DND-41 (cell line): ENCODE measurements at regions not wholly inside any gene's neighbourhood (a gene's known extent, or its start where the extent isn't known, plus 50 kb on each side); places are given as distances from the start of the nearest gene placed in this dataset.

Source experiments
- CTCF ChIP-seq: IDR thresholded peaks from 2 replicates; pipeline ENCODE4 v1.5.1; 2012; ENCODE audit warnings: borderline replicate concordance, low read length, moderate library complexity, mild to moderate bottlenecking; ENCODE audit not compliant: poor library complexity, severe bottlenecking; ENCODE audit errors: extremely low read depth
- EZH2 ChIP-seq: IDR thresholded peaks from 3 replicates; pipeline ENCODE4 v1.6.1; 2012; ENCODE audit warnings: borderline replicate concordance, low read depth, mild to moderate bottlenecking, moderate library complexity, low read length, inconsistent platforms; ENCODE audit not compliant: severe bottlenecking

- no peak for TF ChIP-seq CTCF
- no peak for TF ChIP-seq EZH2
Measured at GRCh38 chr10:131577178-131577555, 265.6 kb upstream of the TCERG1L start.
